ENCODE measurements at regions not wholly inside any gene's neighbourhood (a gene's known extent, or its start where the extent isn't known, plus 50 kb on each side); places are given as distances from the start of the nearest gene placed in this dataset.

- no peaks in the 10 kb centered on the region for H3K36me3 ChIP-seq (ENCODE audit: control insufficient read depth in 4 of 4, insufficient read depth in 4 of 4, low read length in 4 of 4)
- H3K9ac ChIP-seq (ENCODE audit: insufficient read depth in 1 of 2, low read length in 2 of 2): no peak overlapping the region
- H3K27ac ChIP-seq (ENCODE audit: low read depth in 1 of 2, low read length in 1 of 2): no peak overlapping the region
- no peaks in the 10 kb centered on the region for H3K27me3 ChIP-seq (ENCODE audit: control insufficient read depth in 3 of 3, insufficient read depth in 3 of 3, low read length in 2 of 3)
- no peak for ATAC-seq (ENCODE audit: insufficient read depth, low FRiP score)
- H3K9me3 ChIP-seq (ENCODE audit: control insufficient read depth in 4 of 4, insufficient read depth in 3 of 4, low read length in 3 of 4): no peaks in the 10 kb centered on the region
- H3K4me3 ChIP-seq: no peak overlapping the region
- WGBS, 2 donors: 86% methylated on average over 1 of the region's 1 CpG
- peak in 2 of 3 donors; percentile 38 to 40 for DNase-seq
- peaks cover 0 to 52% (median 11%) of the 10 kb centered on the region in 5 donors for H3K4me1 ChIP-seq (ENCODE audit: control insufficient read depth in 5 of 5, insufficient read depth in 5 of 5, low read length in 5 of 5)
- no peak for TF ChIP-seq CTCF (IDR thresholded peaks at IDR 0.05; ENCODE audit: control extremely low read depth, extremely low read depth)
Measured at GRCh38 chr12:91384366-91384765, 201.7 kb upstream of the DCN start.

GRCh38 chr12:91383099-91383498 lies 200.5 kb upstream of the DCN start:
- H3K9ac ChIP-seq (ENCODE audit: insufficient read depth in 1 of 2, low read length in 2 of 2): no peak overlapping the region
- WGBS, 2 donors: 63 to 87% methylated on average over 3 of the region's 3 CpGs
- TF ChIP-seq CTCF (IDR thresholded peaks at IDR 0.05; ENCODE audit: control extremely low read depth, extremely low read depth): no peak
- H3K9me3 ChIP-seq (ENCODE audit: control insufficient read depth in 4 of 4, insufficient read depth in 3 of 4, low read length in 3 of 4): no peaks in the 10 kb centered on the region
- ATAC-seq (ENCODE audit: insufficient read depth, low FRiP score) (no peak), DNase-seq (peak; percentile 29 to 89 (median 82))
- H3K27ac ChIP-seq (ENCODE audit: low read depth in 1 of 2, low read length in 1 of 2): no peak overlapping the region
- H3K4me3 ChIP-seq: no peak overlapping the region
- H3K27me3 ChIP-seq (ENCODE audit: control insufficient read depth in 3 of 3, insufficient read depth in 3 of 3, low read length in 2 of 3): no peaks in the 10 kb centered on the region
- H3K4me1 ChIP-seq (ENCODE audit: control insufficient read depth in 5 of 5, insufficient read depth in 5 of 5, low read length in 5 of 5): peaks cover 0 to 52% (median 11%) of the 10 kb centered on the region in 5 donors
- H3K36me3 ChIP-seq (ENCODE audit: control insufficient read depth in 4 of 4, insufficient read depth in 4 of 4, low read length in 4 of 4): no peaks in the 10 kb centered on the region

- H3K27ac ChIP-seq (ENCODE audit: low read depth in 1 of 2, low read length in 1 of 2): no peak overlapping the region
- 2 to 11% methylated on average over 4 of the region's 4 CpGs for WGBS, 2 donors
- peak; percentile 76 for ATAC-seq (ENCODE audit: insufficient read depth, low FRiP score)
- H3K9me3 ChIP-seq (ENCODE audit: control insufficient read depth in 4 of 4, insufficient read depth in 3 of 4, low read length in 3 of 4): no peaks in the 10 kb centered on the region
- no peaks in the 10 kb centered on the region for H3K27me3 ChIP-seq (ENCODE audit: control insufficient read depth in 3 of 3, insufficient read depth in 3 of 3, low read length in 2 of 3)
- no peaks in the 10 kb centered on the region for H3K36me3 ChIP-seq (ENCODE audit: control insufficient read depth in 4 of 4, insufficient read depth in 4 of 4, low read length in 4 of 4)
- H3K4me3 ChIP-seq: no peak overlapping the region
- peak; percentile 91 to 96 (median 96) for DNase-seq
- H3K9ac ChIP-seq (ENCODE audit: insufficient read depth in 1 of 2, low read length in 2 of 2): peak overlapping the region; percentile 26 to 84
- peaks cover 0 to 56% (median 11%) of the 10 kb centered on the region in 5 donors for H3K4me1 ChIP-seq (ENCODE audit: control insufficient read depth in 5 of 5, insufficient read depth in 5 of 5, low read length in 5 of 5)
- peak; percentile 81 for TF ChIP-seq CTCF (IDR thresholded peaks at IDR 0.05; ENCODE audit: control extremely low read depth, extremely low read depth)
Measured at GRCh38 chr12:91382081-91382543, 199.5 kb upstream of the DCN start.

- H3K4me1 ChIP-seq (ENCODE audit: control insufficient read depth in 5 of 5, insufficient read depth in 5 of 5, low read length in 5 of 5): peaks cover 0 to 62% (median 11%) of the 10 kb centered on the region in 5 donors
- H3K4me3 ChIP-seq: no peak overlapping the region
- no peak for TF ChIP-seq CTCF (IDR thresholded peaks at IDR 0.05; ENCODE audit: control extremely low read depth, extremely low read depth)
- H3K9ac ChIP-seq (ENCODE audit: insufficient read depth in 1 of 2, low read length in 2 of 2): peak overlapping the region; percentile 26 to 84
- ATAC-seq (ENCODE audit: insufficient read depth, low FRiP score) (peak; percentile 70), DNase-seq (peak; percentile 95 to 99 (median 99))
- H3K27ac ChIP-seq (ENCODE audit: low read depth in 1 of 2, low read length in 1 of 2): peak overlapping the region; percentile 27 to 69
- H3K36me3 ChIP-seq (ENCODE audit: control insufficient read depth in 4 of 4, insufficient read depth in 4 of 4, low read length in 4 of 4): no peaks in the 10 kb centered on the region
- 17 to 23% methylated on average over 11 of the region's 11 CpGs for whole genome bisulfite sequencing, 2 donors
- no peaks in the 10 kb centered on the region for H3K9me3 ChIP-seq (ENCODE audit: control insufficient read depth in 4 of 4, insufficient read depth in 3 of 4, low read length in 3 of 4)
- no peaks in the 10 kb centered on the region for H3K27me3 ChIP-seq (ENCODE audit: control insufficient read depth in 3 of 3, insufficient read depth in 3 of 3, low read length in 2 of 3)
Measured at GRCh38 chr12:91381309-91381804, 198.7 kb upstream of the DCN start.
